HG03457 (cell line): ENCODE measurements at regions not wholly inside any gene's neighbourhood (a gene's known extent, or its start where the extent isn't known, plus 50 kb on each side); places are given as distances from the start of the nearest gene placed in this dataset.
"Not testable (repeated sequence)": the region's sequence is repeated elsewhere in the genome, so short reads cannot be mapped to it uniquely, and the experiment has no call there.

ENCODE experiments used
- ATAC-seq: cut with Tn5 transposase; IDR thresholded peaks from one replicate; pipeline ENCODE4 v1.9.1; 2021; ENCODE audit warnings: moderate number of reproducible peaks; ENCODE audit not compliant: unreplicated experiment

GRCh38 chr9:2390028-2390427 lies 231.6 kb upstream of the VLDLR start:
- ATAC-seq = no peak

DNA sequence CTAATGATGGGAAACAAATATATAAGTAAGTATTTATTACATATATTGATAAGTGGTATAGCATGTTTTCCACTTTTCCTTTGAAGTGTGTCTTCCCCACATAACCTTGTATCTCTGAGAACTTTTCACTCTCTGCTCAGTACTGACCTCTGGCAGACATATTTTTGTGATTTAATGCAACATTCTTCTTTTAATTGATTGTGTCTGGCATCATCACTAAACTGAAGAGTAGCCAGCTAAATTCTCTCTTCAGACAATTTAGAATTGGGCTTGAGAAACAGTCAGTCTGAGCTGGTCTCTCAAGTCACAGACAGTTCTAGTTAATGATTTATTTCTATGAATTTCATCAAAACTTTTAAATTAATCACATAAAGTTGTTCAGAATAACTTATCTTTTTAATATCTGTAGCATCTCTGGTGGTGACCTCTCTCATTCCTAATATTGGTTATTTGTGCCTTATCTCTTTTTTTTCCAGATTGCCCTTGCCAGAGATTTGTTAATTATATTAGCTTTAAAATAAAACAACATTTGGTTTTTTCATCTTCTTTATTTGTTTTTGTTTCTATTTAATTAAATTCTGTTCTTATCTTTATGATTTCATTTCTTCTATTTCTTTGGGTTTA lies 230.0 kb upstream of the VLDLR start:
- not testable (repeated sequence) for ATAC-seq

DNA sequence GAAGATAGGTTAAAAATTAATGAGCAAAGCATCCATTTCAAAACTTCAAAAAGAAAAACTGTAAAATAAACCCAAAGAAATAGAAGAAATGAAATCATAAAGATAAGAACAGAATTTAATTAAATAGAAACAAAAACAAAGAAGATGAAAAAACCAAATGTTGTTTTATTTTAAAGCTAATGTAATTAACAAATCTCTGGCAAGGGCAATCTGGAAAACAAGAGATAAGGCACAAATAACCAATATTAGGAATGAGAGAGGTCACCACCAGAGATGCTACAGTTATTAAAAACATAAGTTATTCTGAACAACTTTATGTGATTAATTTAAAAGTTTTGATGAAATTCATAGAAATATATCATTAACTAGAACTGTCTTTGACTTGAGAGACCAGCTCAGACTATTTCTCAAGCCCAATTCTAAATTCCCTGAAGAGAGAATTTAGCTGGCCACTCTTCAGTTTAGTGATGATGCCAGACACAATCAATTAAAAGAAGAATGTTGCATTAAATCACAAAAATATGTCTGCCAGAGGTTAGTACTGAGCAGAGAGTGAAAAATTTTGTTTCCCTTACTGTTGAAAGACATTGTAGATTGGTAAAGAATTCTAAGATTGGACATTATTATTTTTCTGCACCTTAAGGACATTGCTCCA lies 227.4 kb upstream of the VLDLR start:
- ATAC-seq = not testable (repeated sequence)

GRCh38 chr9:2395814-2396612 lies 225.6 kb upstream of the VLDLR start:
- ATAC-seq = no peak

DNA sequence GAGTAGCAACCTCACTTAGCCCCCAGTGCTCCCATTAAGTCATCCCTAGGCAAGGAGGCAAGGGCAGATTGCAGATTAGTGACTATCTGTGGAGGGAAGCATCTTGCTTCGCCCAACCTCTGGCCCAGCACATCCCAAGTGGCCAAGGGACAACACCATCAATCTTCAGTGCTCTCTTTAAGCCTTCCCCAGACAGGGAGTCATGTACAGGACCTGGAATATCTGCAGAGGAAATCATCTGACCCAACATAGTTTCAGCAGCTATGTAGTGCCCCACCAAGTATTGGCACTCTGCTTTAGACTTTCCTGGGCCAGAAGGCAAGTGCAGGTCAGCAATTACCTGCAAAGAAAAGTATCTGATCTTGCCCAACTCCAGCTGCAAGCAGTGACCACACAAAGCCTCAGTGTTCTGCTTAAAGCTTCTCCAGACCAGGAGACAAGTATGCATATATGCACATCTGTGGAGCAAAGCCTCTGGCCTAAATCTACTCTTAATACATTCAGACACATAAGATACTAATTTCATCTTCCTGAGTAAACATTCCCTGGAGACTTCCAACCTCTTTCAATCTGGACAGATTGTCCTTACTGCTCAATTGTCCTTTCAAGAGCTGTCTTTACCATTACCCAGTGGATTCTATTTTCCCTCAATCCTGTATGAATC lies 224.8 kb upstream of the VLDLR start:
- ATAC-seq = no peak

- not testable (repeated sequence) for ATAC-seq
These were observed 223.7 kb upstream of the VLDLR start for GRCh38 chr9:2397875-2398274.

DNA sequence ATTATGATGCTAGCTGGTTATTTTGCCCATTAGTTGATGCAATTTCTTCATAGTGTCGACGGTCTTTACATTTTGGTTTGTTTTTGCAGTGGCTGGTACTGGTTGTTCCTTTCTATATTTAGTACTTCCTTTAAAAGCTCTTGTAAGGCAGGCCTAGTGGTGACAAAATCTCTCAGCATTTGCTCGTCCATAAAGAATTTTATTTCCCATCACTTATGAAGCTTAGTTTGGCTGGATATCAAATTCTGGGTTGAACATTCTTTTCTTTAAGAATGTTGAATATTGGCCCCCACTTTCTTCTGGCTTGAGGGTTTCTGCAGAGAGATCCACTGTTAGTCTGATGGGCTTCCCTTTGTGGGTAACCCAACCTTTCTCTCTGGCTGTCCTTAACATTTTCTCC lies 219.8 kb upstream of the VLDLR start:
- not testable (repeated sequence) for ATAC-seq

GRCh38 chr9:2403701-2404100 lies 217.9 kb upstream of the VLDLR start:
- ATAC-seq = no peak

DNA sequence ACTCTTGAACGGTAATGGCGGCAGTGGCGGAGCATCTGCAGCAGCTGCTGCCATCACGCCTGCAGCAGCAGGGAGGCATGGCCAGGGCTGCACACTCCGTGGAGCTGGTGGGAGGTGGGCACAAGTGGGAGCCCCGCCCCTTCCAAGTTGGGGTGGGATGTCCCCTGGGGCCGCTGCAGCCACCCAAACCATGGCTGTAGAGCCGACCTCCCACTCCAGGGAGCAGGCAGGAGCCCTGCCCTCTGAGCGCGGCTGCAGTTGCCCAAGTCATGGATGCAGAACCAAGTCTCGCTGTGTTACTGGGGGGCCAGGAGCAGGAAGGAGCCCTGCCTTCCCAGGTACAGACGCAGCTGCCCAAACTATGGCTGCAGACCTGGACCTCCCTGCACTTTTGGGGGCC lies 215.3 kb upstream of the VLDLR start:
- no peak for ATAC-seq

- no peak for ATAC-seq
These were observed 214.1 kb upstream of the VLDLR start for GRCh38 chr9:2407450-2407849.

- ATAC-seq = no peak
These were observed 209.9 kb upstream of the VLDLR start for GRCh38 chr9:2411459-2412215.

- no peak for ATAC-seq
These were observed 208.3 kb upstream of the VLDLR start for GRCh38 chr9:2413160-2413805.

DNA sequence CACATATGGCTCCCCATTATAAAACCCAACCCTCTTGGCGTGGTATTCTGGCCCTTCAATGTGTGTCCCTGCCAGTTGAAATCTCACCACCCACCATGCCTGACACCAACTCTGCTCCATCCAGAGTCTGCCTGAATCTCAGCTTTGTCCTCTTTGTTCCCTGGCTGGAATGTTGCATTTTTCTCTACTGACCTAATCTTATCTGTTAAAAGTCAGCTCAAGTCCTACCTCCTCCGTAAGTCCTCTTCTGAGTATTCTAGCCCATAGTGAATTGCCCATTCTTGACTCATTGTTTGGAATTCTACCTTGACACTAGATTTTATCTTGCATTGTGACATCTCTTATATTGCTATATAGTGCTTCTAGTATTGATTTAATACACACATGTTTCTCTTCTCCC lies 207.1 kb upstream of the VLDLR start:
- ATAC-seq = no peak

GRCh38 chr9:2415326-2415725 lies 206.3 kb upstream of the VLDLR start:
- no peak for ATAC-seq

DNA sequence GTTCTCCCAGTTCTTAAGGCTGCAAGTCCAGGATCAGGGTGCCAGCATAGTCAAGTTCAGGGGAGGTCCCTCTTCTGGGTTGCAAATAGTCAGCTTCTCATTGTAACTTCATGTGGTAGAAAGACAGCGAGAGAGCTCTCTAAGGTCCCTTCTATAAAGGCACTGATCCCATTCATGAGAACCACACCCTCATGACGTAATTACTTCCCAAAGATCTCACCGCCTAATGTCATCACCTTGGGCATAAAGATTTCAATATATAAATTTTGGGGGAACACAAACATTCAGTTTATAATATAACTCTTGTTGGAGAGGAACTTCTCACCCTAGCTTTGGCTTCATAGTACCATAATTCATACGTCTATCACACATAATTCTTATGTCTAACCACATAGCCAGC lies 203.9 kb upstream of the VLDLR start:
- no peak for ATAC-seq

GRCh38 chr9:2418619-2419018 lies 203.0 kb upstream of the VLDLR start:
- ATAC-seq = no peak

DNA sequence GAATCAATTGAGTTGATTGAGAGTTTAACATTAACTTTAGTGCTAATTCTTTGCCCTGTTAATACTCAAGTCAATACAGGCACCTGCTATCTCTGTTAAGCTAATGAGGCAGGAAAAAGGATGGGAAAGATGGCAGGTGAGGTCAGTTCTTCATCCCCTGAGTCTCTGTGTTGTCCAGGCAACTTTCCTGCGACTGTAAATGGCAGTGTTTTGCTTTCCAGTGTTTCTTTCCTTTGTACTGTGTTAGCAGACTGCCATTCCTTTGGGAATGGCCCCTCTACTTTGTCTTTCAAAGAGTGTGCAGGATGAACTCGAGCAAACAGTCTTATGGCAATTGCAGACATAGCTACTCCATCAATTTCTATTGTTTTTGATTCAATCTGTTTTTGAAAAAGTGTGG lies 202.2 kb upstream of the VLDLR start:
- no peak for ATAC-seq

- no peak for ATAC-seq
These were observed 201.0 kb upstream of the VLDLR start for GRCh38 chr9:2420543-2420942.

- ATAC-seq = no peak
These were observed 197.0 kb upstream of the VLDLR start for GRCh38 chr9:2424619-2425033.

GRCh38 chr9:2425676-2426075 lies 195.9 kb upstream of the VLDLR start:
- no peak for ATAC-seq
